ENCODE measurements at regions not wholly inside any gene's neighbourhood (a gene's known extent, or its start where the extent isn't known, plus 50 kb on each side); places are given as distances from the start of the nearest gene placed in this dataset.
"Not testable (repeated sequence)": the region's sequence is repeated elsewhere in the genome, so short reads cannot be mapped to it uniquely, and the experiment has no call there.

GRCh38 chr12:9413862-9414261 is 193.9 kb downstream of the KLRB1 start:
- TF ChIP-seq NFATC3 (CRISPR knock-in tag; IDR thresholded peaks at IDR 0.05); ZNF260 (CRISPR knock-in tag; IDR thresholded peaks at IDR 0.05; ENCODE audit: borderline replicate concordance, low read depth); ZZZ3 (CRISPR knock-in tag; IDR thresholded peaks at IDR 0.05; ENCODE audit: borderline replicate concordance); MTA1 (CRISPR knock-in tag; IDR thresholded peaks at IDR 0.05; ENCODE audit: borderline replicate concordance): not testable (repeated sequence)
